ENCODE measurements at regions not wholly inside any gene's neighbourhood (a gene's known extent, or its start where the extent isn't known, plus 50 kb on each side); places are given as distances from the start of the nearest gene placed in this dataset.

DNA sequence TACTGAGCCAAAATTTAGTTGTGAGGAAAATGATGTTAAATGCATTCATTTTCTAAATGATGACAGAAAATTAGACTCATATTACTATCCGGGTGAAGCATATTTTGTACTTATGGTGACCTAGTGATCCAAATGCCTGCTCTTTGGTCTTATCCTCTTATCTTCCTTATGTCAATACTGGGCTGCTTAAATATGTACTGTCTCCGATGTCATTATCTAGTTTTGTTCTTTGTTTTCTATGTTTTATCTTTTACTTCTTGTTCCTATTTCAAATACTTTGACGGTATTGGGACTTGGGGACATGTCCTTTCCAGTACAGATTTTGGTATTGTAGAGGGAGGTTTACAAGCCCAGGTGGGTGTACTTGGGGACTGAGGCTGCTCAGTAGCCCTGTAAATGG, 124.6 kb upstream of the ESR1 start:
- TF ChIP-seq POLR2A (IDR thresholded peaks at IDR 0.05; ENCODE audit: extremely low read depth, insufficient read length) (no peak), MYC (IDR thresholded peaks at IDR 0.05; ENCODE audit: low read depth, low read length) (no peak)
- TF ChIP-seq, protein P1, sequence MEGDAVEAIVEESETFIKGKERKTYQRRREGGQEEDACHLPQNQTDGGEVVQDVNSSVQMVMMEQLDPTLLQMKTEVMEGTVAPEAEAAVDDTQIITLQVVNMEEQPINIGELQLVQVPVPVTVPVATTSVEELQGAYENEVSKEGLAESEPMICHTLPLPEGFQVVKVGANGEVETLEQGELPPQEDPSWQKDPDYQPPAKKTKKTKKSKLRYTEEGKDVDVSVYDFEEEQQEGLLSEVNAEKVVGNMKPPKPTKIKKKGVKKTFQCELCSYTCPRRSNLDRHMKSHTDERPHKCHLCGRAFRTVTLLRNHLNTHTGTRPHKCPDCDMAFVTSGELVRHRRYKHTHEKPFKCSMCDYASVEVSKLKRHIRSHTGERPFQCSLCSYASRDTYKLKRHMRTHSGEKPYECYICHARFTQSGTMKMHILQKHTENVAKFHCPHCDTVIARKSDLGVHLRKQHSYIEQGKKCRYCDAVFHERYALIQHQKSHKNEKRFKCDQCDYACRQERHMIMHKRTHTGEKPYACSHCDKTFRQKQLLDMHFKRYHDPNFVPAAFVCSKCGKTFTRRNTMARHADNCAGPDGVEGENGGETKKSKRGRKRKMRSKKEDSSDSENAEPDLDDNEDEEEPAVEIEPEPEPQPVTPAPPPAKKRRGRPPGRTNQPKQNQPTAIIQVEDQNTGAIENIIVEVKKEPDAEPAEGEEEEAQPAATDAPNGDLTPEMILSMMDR (IDR thresholded peaks at IDR 0.05; ENCODE audit: low read depth, low read length): no peak
- TF ChIP-seq, protein P2, sequence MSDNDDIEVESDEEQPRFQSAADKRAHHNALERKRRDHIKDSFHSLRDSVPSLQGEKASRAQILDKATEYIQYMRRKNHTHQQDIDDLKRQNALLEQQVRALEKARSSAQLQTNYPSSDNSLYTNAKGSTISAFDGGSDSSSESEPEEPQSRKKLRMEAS (IDR thresholded peaks at IDR 0.05; ENCODE audit: low read depth, low read length): no peak
- DNase-seq (ENCODE audit: low read depth): no peak
- H3K4me3 ChIP-seq (ENCODE audit: low read depth, low read length): no peak overlapping the region

DNA sequence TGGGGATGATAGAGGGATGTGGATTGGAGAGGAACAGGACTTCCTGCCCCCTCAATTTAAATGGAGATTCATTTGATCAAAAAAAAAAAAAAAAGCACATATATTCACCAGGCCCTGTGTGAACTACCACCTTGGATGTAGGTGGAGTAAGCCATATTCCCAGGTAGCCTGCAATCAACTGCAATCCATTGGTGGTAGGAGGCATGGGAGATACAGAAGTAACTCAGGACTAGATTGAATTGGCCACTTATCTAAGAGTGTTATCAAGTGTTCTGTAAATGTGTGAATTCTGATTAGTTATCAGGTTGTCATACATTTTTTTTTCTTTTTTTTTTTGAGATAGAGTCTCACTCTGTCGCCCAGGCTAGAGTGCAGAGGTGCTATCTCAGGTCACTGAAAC, 124.1 kb upstream of the ESR1 start:
- TF ChIP-seq, protein P1 (IDR thresholded peaks at IDR 0.05; ENCODE audit: low read depth, low read length): no peak
- TF ChIP-seq, protein P2 (IDR thresholded peaks at IDR 0.05; ENCODE audit: low read depth, low read length): no peak
- TF ChIP-seq MYC (IDR thresholded peaks at IDR 0.05; ENCODE audit: low read depth, low read length) (no peak), POLR2A (IDR thresholded peaks at IDR 0.05; ENCODE audit: extremely low read depth, insufficient read length) (no peak)
- no peak overlapping the region for H3K4me3 ChIP-seq (ENCODE audit: low read depth, low read length)
- DNase-seq (ENCODE audit: low read depth): no peak

DNA sequence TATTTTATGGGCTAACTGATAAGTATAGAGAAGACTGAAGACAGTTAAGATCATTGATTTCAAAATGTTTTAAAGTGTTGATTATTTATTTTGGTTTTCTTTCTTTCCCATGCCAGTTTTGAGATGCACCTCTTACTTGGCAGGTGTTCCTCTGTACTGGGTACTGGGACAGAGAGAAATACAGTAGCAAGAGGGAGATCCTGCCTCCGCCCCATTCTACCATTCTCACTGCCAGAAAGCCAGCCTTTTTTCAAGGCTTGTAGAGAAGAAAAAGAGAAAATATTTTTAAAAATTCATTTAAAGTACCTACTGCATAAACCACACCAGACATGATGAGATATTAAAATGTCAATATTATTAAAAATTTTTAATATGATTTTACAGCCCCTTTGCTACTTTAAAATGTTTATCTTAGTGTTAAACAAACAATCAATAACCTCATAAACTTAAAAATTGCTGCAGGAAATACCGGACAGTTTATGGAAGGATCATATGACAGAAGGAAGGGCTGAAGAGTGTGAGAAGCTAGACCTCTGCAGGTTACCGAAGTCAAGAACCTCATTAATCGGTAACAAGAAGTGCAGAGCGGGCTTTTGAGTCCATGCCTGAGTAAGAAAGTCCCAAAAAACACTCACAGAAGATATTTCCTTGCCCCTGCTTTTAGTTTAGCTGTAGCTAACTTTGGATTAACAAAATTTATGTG, 117.8 kb upstream of the ESR1 start:
- no peak overlapping the region for H3K4me3 ChIP-seq (ENCODE audit: low read depth, low read length)
- TF ChIP-seq MYC (IDR thresholded peaks at IDR 0.05; ENCODE audit: low read depth, low read length) (no peak), POLR2A (IDR thresholded peaks at IDR 0.05; ENCODE audit: extremely low read depth, insufficient read length) (no peak)
- TF ChIP-seq, protein P2 (IDR thresholded peaks at IDR 0.05; ENCODE audit: low read depth, low read length): no peak
- TF ChIP-seq, protein P1 (IDR thresholded peaks at IDR 0.05; ENCODE audit: low read depth, low read length): no peak
- no peak for DNase-seq (ENCODE audit: low read depth)

DNA sequence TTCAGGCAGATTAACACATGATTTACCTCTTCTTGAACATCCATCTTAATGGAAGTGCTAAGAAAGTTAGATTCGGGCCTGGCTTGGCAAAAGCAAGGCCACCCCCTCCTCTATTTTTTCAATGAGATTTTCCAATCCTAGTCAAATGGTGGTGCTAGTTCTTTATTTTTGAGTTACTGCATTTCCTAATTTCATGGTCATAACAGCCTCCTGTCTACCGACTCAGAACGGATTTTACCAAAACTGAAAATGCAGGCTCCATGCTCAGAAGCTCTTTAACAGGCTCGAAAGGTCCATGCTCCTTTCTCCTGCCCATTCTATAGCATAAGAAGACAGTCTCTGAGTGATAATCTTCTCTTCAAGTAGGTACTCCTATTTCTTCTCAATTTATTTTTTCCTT, 117.2 kb upstream of the ESR1 start:
- no peak overlapping the region for H3K4me3 ChIP-seq (ENCODE audit: low read depth, low read length)
- DNase-seq (ENCODE audit: low read depth): no peak

DNA sequence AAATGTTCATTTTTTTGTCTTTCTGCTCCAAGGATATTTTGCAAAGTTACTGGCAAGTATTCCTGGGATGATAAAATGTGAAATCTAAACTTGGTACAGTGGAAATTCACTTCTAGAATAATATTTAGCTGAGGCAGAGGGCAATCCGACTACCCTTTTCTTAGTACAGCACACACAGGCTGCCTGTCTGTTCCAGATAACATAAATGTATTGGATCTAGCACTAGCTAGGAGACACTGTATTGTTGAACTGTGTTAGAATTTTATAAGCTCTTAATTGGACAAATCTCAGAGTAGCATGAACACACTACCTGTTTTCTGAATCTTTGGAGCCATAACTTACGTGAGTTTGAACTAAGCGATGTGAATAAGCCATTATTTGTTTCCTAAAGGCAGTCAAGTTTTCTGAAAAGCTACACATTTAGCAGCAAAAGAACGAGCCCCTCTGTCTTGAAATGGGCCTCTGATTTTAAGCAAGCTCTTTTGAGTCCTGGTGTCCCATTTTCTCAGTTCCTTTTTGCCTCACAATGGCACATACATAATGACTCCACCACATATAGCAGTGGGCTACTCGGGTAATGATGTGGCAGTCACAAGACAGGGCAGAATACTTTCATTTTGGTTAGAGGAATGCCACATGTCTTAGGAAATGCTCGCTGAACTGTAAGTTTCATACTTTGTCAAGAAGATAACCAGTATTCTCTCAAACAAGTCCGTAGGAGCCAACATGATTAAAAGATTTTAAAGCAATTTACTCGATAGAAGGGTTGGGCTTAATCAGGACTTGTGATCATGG, 116.5 kb upstream of the ESR1 start:
- no peak for DNase-seq (ENCODE audit: low read depth)
- H3K4me3 ChIP-seq (ENCODE audit: low read depth, low read length): no peak overlapping the region
- TF ChIP-seq, protein P1 (IDR thresholded peaks at IDR 0.05; ENCODE audit: low read depth, low read length): no peak
- TF ChIP-seq MYC (IDR thresholded peaks at IDR 0.05; ENCODE audit: low read depth, low read length): no peak
- TF ChIP-seq, protein P2 (IDR thresholded peaks at IDR 0.05; ENCODE audit: low read depth, low read length): no peak
- TF ChIP-seq POLR2A (IDR thresholded peaks at IDR 0.05; ENCODE audit: extremely low read depth, insufficient read length): no peak

More for the DNA sequence above, 117.2 kb upstream of the ESR1 start:
- TF ChIP-seq, protein P2 (IDR thresholded peaks at IDR 0.05; ENCODE audit: low read depth, low read length): no peak
- TF ChIP-seq POLR2A (IDR thresholded peaks at IDR 0.05; ENCODE audit: extremely low read depth, insufficient read length): no peak
- TF ChIP-seq, protein P1 (IDR thresholded peaks at IDR 0.05; ENCODE audit: low read depth, low read length): no peak
- TF ChIP-seq MYC (IDR thresholded peaks at IDR 0.05; ENCODE audit: low read depth, low read length): no peak

Data from NB4 (cell line).